GM12873 (cell line): ENCODE measurements at regions not wholly inside any gene's neighbourhood (a gene's known extent, or its start where the extent isn't known, plus 50 kb on each side); places are given as distances from the start of the nearest gene placed in this dataset.

Experiments
- TF ChIP-seq, protein P1 (sequence below): IDR thresholded peaks from 2 replicates; pipeline ENCODE4 v1.5.1; 2012; ENCODE audit warnings: low read depth, mild to moderate bottlenecking, moderate library complexity, low read length, control low read depth; ENCODE audit not compliant: insufficient read depth; ENCODE audit errors: missing control alignments

DNA sequence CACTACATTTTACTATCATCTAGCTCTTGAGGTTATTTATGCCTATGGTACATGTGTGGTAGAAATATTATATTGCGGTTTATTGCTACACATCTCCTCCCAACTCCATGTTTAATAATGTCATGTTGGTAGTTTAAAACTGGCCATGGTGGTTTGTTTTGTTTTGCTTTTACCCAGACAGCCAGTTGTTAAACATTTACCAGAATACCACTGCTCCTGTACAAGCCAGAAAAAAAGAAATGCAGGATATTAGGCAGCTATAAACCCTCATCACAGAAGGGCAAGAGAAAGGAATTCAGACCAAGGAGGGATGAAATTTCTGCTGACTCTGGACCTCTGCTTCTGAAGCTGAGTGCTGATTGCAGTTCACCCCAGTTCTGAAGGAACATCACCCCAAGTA is 451.8 kb upstream of the IL12A start:
- TF ChIP-seq, protein P1, sequence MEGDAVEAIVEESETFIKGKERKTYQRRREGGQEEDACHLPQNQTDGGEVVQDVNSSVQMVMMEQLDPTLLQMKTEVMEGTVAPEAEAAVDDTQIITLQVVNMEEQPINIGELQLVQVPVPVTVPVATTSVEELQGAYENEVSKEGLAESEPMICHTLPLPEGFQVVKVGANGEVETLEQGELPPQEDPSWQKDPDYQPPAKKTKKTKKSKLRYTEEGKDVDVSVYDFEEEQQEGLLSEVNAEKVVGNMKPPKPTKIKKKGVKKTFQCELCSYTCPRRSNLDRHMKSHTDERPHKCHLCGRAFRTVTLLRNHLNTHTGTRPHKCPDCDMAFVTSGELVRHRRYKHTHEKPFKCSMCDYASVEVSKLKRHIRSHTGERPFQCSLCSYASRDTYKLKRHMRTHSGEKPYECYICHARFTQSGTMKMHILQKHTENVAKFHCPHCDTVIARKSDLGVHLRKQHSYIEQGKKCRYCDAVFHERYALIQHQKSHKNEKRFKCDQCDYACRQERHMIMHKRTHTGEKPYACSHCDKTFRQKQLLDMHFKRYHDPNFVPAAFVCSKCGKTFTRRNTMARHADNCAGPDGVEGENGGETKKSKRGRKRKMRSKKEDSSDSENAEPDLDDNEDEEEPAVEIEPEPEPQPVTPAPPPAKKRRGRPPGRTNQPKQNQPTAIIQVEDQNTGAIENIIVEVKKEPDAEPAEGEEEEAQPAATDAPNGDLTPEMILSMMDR: no peak

DNA sequence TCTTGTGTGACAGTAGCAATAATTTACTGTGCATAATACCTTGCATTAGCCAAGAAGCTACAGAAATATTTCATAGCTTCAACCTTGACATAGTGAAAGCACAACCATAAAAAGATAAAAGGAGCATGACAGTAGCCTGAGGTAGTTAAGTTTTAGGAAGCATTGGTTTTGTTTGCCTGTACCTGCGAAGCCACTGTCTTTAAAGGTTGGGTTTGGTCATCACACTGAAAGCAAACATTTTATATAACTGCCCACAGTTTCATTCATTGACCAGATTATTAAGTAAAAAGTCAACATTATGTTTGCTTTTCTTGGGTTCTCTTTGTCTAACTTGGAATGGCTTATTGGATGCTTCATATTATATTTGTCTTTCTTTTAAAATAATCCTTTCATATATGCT is 450.1 kb upstream of the IL12A start:
- TF ChIP-seq, protein P1: no peak

DNA sequence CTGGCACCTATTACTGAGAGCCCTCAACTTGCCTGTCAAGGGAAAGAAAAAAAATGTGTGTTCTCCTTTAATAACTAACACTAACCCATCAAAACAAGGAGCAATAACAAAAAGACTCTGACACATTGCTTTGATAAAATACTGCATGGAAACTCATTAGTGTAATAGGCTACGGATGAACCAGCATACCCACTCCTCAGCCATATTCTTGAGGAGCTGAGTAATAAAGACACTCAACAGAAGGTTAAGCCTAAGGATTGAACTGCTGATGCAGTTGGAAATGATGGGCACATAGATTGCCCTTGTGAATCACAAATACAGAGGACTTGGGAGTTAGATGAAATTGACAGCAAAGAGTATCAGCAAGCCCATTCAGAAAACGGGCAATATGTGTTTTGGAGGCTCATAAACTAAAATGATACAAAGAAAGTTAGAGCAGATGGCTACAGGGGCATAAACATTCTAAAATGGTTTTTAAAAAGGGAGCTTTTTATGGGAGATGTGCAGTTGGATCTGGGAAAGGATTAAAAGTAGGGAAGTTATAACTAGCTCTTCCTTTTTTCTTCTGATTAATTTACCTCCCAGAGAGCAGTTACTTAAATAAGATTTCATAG is 447.6 kb upstream of the IL12A start:
- TF ChIP-seq, protein P1: no peak

DNA sequence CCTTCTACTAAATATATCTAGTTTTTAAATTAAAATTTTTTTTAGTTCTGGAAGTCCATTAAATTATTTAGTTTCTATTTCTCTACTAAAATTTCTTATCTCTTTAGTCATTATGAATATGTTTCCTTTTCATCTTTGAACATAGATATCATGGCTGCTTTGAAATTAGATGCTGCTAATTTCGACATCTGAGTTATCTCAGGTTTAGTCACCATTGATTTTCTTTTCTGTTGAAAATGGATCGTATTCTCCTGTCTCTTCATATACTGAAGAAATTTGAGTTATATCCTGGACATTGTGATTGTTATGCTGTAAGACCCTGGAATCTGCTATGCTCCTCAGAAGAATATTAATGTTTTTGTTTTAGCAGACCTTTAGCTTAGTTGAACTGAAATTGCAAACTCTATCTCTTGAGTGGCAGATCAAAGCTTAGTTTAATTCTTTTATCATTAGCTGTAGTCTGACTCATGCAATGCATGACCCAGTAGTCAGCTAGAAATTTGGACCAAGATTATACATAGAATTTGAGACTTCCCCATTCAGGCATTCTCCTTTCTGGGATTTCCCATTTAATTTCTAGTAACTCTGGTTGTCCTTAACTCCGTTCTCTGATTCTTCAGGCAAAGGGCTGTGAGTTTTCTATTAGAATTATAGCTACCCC is 439.8 kb upstream of the IL12A start:
- TF ChIP-seq, protein P1: no peak

DNA sequence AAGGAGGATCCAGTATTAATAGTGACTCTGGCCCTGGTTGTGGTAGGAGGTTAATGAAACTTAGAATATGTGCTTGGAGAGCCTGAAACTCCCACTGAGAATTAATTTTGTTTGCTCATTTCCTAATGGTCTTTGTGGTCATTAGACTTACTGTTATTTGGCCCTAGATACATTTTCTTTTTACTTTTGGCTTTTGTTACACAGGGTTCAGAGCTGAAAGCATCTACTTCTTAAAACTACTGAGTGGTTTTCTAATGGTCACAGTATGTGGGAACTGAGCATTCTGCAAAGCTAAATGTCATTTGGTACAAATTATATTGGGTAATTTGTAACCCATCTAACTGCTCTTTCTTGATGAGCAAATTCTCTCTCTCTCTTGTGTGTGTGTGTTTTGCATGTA is 433.4 kb upstream of the IL12A start:
- TF ChIP-seq, protein P1: no peak

DNA sequence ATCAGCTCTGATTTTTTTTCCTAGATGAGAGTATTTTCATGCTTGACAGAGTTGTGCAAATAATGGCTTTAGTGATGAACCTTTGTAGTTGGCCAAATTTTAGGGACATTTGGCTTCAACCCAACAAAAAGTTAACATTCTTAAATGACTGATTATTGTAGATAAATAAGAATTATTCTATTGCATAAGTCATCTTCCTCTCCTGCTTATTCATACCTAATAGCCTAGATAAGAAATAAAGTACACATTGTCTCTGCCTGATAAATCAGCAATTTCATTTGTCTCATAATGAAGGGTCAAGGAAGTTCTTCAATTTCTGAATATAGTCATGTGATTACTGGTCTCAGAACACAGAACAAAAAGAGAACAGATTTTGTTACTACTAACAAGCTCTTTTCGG is 428.9 kb upstream of the IL12A start:
- TF ChIP-seq, protein P1: no peak

DNA sequence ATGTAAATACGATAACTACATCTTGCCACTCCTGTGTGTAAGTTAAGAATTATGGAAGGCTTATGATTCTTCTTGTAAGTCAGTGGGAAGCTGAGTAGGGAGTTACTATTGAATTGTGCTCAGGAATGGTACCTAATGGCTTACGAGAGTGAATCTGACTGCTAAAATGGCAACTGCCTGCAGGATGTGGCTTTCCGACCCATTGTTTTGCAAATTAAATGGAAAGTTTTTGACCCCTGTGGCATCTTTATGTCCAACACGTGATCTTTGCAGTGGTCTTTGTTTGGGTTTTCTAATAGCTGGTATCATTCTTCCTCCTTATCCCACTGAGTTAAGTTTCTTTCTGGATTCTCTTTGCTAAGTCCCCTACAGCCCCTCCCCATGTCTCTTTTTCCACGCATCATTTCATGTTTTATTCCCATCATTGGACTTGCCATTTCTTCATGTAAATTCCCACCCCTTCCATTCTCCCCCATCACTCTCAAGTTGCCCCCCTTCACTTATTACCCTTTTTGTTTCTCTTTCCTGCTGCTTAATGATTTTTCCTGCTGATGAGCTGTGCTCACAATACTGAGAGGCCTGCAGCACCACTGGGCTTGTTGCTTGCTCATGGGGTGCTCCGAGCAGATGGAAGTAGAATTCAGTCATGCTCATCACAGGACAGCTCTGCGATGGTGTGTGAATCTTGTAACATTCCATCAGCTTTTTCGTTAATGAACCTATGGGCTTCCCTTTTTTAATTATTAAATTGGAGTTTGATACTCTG is 428.2 kb upstream of the IL12A start:
- TF ChIP-seq, protein P1: no peak
